HCT116 (cell line): ENCODE measurements at regions not wholly inside any gene's neighbourhood (a gene's known extent, or its start where the extent isn't known, plus 50 kb on each side); places are given as distances from the start of the nearest gene placed in this dataset.

ENCODE experiments used
- ATAC-seq: fragments of 200-7000 bp; cut with Tn5 transposase; 2 replicates; pipeline ENCODE4 v1.9.1; 2020; ENCODE audit warnings: mild to moderate bottlenecking, moderate library complexity
- BruUV-seq: library from RNA; stranded (reverse); fragments of 400-500 nt; replicated peaks from 2 replicates; lab custom pipeline; 2021; lab: Mats Ljungman, UMichigan
- CTCF ChIA-PET: fragments of 300-600 bp; sonication (Branson Sonifier 250); formaldehyde crosslinking; loops from one replicate; lab custom pipeline; 2021; ENCODE audit warnings: antibody characterized with exemption; lab: Charles Lee
- POLR2A ChIA-PET: fragments of 300-600, 350-600 bp; sonication (Branson Sonifier 250); formaldehyde crosslinking; loops from one replicate; lab custom pipeline; 2021; ENCODE audit warnings: antibody characterized with exemption; lab: Charles Lee
- RAD21 ChIA-PET, 2 experiments: fragments of 300-600 bp; sonication (Branson Sonifier 250); formaldehyde crosslinking; loops; one replicate each; lab custom pipeline; 2023; ENCODE audit warnings: low total read pairs in 2 of 2; ENCODE audit not compliant: uncharacterized antibody in 2 of 2, unreplicated experiment in 2 of 2, low non-redundant PET in 1 of 2; lab: Charles Lee
- DNase-seq: peaks from one replicate; pipeline ENCODE4 v3.0.0-alpha.2; 2010; ENCODE audit warnings: low read depth, low spot score
- H2AFZ ChIP-seq: fragments of 200-600 bp; shearing (Covaris generic), sonication (generic); 2 replicates; pipeline ENCODE4 v1.6.1; 2017; ENCODE audit warnings: low read depth, mixed run types, mixed read lengths, antibody characterized with exemption, low read length; ENCODE audit not compliant: poor library complexity, severe bottlenecking
- H3K27ac ChIP-seq: 2 replicates; pipeline ENCODE4 v1.5.1; 2012; ENCODE audit warnings: low read depth, low read length
- H3K27me3 ChIP-seq: fragments of 200-600 bp; sonication (generic); 2 replicates; pipeline ENCODE4 v1.6.1; 2016; ENCODE audit warnings: mixed run types, low read length, mixed read lengths; ENCODE audit not compliant: insufficient read depth
- H3K36me3 ChIP-seq, 2 experiments: fragments of 200-500 bp in 1 of 2; fragments of 200-600 bp in 1 of 2; sonication (Bioruptor generic) in 1 of 2; sonication (generic) in 1 of 2; 2 replicates each; pipeline versions ENCODE4 v1.5.1 to v1.6.1; 2014 to 2016; ENCODE audit warnings: low read length in 2 of 2, inconsistent platforms in 1 of 2, mixed read lengths in 1 of 2, mixed run types in 1 of 2; ENCODE audit not compliant: insufficient read depth in 2 of 2, control insufficient read depth in 1 of 2
- H3K4me1 ChIP-seq, 2 experiments: fragments of 200-600 bp in 1 of 2; sonication (generic) in 1 of 2; 2 replicates each; pipeline versions ENCODE4 v1.5.1 to v1.6.1; 2012 to 2017; ENCODE audit warnings: low read length in 2 of 2, inconsistent platforms in 1 of 2, mild to moderate bottlenecking in 1 of 2, mixed read lengths in 1 of 2, mixed run types in 1 of 2, moderate library complexity in 1 of 2; ENCODE audit not compliant: insufficient read depth in 2 of 2, control insufficient read depth in 1 of 2
- H3K4me2 ChIP-seq: fragments of 200-600 bp; sonication (generic); 2 replicates; pipeline ENCODE4 v1.6.1; 2017; ENCODE audit warnings: mixed run types, low read length, mixed read lengths
- H3K4me3 ChIP-seq, 2 experiments: fragments of 200-600 bp in 1 of 2; sonication (generic) in 1 of 2; replicated peaks in 1 of 2; 2 replicates each; pipeline ENCODE4 v1.5.1; 2011 to 2016; ENCODE audit warnings: low read length in 2 of 2, control low read depth in 1 of 2, low read depth in 1 of 2, mild to moderate bottlenecking in 1 of 2, mixed read lengths in 1 of 2, mixed run types in 1 of 2
- H3K79me2 ChIP-seq: fragments of 200-600 bp; sonication (generic); 2 replicates; pipeline ENCODE4 v1.6.1; 2017; ENCODE audit warnings: mild to moderate bottlenecking, mixed run types, low read length, moderate library complexity, mixed read lengths; ENCODE audit not compliant: insufficient read depth
- H3K9ac ChIP-seq: fragments of 200-600 bp; sonication (generic); 2 replicates; pipeline ENCODE4 v1.6.1; 2016; ENCODE audit warnings: low read length, mixed read lengths
- H3K9me2 ChIP-seq: fragments of 200-600 bp; sonication (generic), shearing (Covaris generic); 2 replicates; pipeline ENCODE4 v1.6.1; 2017; ENCODE audit warnings: mixed run types, mild to moderate bottlenecking, moderate library complexity; ENCODE audit not compliant: insufficient read depth
- H3K9me3 ChIP-seq, 2 experiments: fragments of 200-500 bp in 1 of 2; fragments of 200-600 bp in 1 of 2; sonication (Bioruptor generic) in 1 of 2; sonication (generic) in 1 of 2; 2 replicates each; pipeline ENCODE4 v1.6.1; 2014 to 2017; ENCODE audit warnings: low read length in 2 of 2, mixed read lengths in 2 of 2, inconsistent platforms in 1 of 2, low read depth in 1 of 2, mild to moderate bottlenecking in 1 of 2, mixed run types in 1 of 2, moderate library complexity in 1 of 2; ENCODE audit not compliant: control insufficient read depth in 1 of 2, insufficient read depth in 1 of 2
- H4K20me1 ChIP-seq: fragments of 200-600 bp; sonication (generic), shearing (Covaris generic); 2 replicates; pipeline ENCODE4 v1.6.1; 2017; ENCODE audit warnings: mixed run types, mild to moderate bottlenecking, moderate library complexity; ENCODE audit not compliant: insufficient read depth
- SRF ChIP-seq: IDR thresholded peaks from 2 replicates; pipeline ENCODE4 v1.6.1; 2012; ENCODE audit warnings: low read depth
- YY1 ChIP-seq: IDR thresholded peaks from 2 replicates; pipeline ENCODE4 v1.6.1; 2011; ENCODE audit warnings: low read length, low read depth, moderate library complexity, mild to moderate bottlenecking; ENCODE audit not compliant: insufficient replicate concordance; ENCODE audit errors: extremely low read depth
- intact Hi-C: fragments of 100-400 bp; cut with micrococcal nuclease; formaldehyde crosslinking; loops from 2 replicates; pipeline ENCODE4 v1.10.0; 2022
- TF ChIP-seq, protein P1 (sequence below): IDR thresholded peaks from 2 replicates; pipeline ENCODE4 v1.6.1; 2012; ENCODE audit warnings: low read depth

DNA sequence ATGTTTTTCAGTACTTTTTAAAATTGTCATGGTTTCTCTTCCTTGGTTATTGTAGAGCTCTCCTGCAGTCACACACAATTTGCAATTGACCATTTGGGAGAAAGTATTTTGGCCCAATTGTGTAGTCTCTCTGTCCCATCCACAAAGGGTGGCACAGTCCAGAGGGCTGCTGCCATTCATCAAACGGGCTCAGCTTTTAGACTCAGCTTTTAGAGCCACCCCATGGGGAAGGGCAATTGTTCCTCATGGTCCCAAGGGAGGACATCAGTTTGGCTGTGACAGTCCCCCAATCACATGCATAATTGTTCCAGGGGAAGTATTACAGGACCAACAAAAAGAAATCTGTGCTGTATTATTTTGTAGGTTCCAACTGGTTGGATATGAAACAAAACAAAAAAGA is 207.6 kb downstream of the ZNF462 start:
- POLR2A ChIA-PET, result no interaction called here
- CTCF ChIA-PET, result no interaction called here
- RAD21 ChIA-PET, result no interaction called here

DNA sequence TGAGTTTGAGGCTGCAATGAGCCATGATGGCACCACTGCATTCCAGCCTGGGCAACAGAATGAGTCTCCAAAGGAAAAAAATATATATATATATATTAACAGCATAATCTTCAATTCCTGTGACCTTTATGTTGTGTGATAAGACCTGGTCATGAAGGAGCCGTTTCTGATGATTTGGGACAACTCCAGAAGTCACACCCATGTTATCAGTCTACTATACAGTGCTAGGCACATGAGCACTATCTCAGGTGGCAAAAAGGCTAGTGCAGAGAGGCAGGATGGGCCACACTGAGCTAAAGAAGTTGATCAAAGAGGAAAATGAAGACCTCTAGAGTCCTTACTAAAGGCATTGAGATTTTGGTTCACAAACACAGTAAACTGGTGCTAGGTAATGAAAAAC is 205.0 kb upstream of the RAD23B start:
- BruUV-seq, result no TSS peak
- Histone ChIP-seq H3K9me3 (no peaks in the 10 kb centered on the region), H3K79me2 (no peaks in the 10 kb centered on the region), H3K9me2 (no peaks in the 10 kb centered on the region), H3K4me3 (no peak overlapping the region), H3K9ac (no peak overlapping the region), H3K36me3 (no peaks in the 10 kb centered on the region), H4K20me1 (no peaks in the 10 kb centered on the region), H2AFZ (no peak overlapping the region), H3K4me2 (no peak overlapping the region), H3K27me3 (no peaks in the 10 kb centered on the region), H3K4me1 (no peaks in the 10 kb centered on the region), H3K27ac (no peak overlapping the region)
- intact Hi-C loops, result no loop called here
- ChIA-PET RAD21 (no interaction called here), CTCF (no interaction called here), POLR2A (no interaction called here)
- ATAC-seq (no peak), DNase-seq (no peak)
- TF ChIP-seq YY1, result no peak
- TF ChIP-seq, protein P1, sequence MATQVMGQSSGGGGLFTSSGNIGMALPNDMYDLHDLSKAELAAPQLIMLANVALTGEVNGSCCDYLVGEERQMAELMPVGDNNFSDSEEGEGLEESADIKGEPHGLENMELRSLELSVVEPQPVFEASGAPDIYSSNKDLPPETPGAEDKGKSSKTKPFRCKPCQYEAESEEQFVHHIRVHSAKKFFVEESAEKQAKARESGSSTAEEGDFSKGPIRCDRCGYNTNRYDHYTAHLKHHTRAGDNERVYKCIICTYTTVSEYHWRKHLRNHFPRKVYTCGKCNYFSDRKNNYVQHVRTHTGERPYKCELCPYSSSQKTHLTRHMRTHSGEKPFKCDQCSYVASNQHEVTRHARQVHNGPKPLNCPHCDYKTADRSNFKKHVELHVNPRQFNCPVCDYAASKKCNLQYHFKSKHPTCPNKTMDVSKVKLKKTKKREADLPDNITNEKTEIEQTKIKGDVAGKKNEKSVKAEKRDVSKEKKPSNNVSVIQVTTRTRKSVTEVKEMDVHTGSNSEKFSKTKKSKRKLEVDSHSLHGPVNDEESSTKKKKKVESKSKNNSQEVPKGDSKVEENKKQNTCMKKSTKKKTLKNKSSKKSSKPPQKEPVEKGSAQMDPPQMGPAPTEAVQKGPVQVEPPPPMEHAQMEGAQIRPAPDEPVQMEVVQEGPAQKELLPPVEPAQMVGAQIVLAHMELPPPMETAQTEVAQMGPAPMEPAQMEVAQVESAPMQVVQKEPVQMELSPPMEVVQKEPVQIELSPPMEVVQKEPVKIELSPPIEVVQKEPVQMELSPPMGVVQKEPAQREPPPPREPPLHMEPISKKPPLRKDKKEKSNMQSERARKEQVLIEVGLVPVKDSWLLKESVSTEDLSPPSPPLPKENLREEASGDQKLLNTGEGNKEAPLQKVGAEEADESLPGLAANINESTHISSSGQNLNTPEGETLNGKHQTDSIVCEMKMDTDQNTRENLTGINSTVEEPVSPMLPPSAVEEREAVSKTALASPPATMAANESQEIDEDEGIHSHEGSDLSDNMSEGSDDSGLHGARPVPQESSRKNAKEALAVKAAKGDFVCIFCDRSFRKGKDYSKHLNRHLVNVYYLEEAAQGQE, result no peak

More for the DNA sequence above, 207.6 kb downstream of the ZNF462 start:
- TF ChIP-seq SRF, result no peak
- H3K9me3 ChIP-seq, result no peaks in the 10 kb centered on the region
- no peaks in the 10 kb centered on the region for H3K36me3 ChIP-seq
- no TSS peak for BruUV-seq
- no peak overlapping the region for H3K27ac ChIP-seq
- ATAC-seq (no peak), DNase-seq (no peak)
- no peaks in the 10 kb centered on the region for H3K79me2 ChIP-seq
- H3K9ac ChIP-seq, result no peak overlapping the region
- no peak overlapping the region for H3K4me3 ChIP-seq
- H4K20me1 ChIP-seq, result no peaks in the 10 kb centered on the region
- H2AFZ ChIP-seq, result no peak overlapping the region
- H3K4me2 ChIP-seq, result no peak overlapping the region
- H3K4me1 ChIP-seq, result no peaks in the 10 kb centered on the region
- H3K9me2 ChIP-seq, result no peaks in the 10 kb centered on the region
- H3K27me3 ChIP-seq, result no peaks in the 10 kb centered on the region
- intact Hi-C loops, result no loop called here
